Osteocyte (in vitro differentiated cells): ENCODE measurements at regions not wholly inside any gene's neighbourhood (a gene's known extent, or its start where the extent isn't known, plus 50 kb on each side); places are given as distances from the start of the nearest gene placed in this dataset.
"Not testable (repeated sequence)": the region's sequence is repeated elsewhere in the genome, so short reads cannot be mapped to it uniquely, and the experiment has no call there.

Experiments used
- DNase-seq: peaks from one replicate; pipeline ENCODE4 v3.0.0; 2021; ENCODE audit warnings: mixed read lengths; ENCODE audit not compliant: unreplicated experiment; ENCODE audit errors: extremely low spot score
- H3K27ac Mint-ChIP-seq: one replicate; pipeline ENCODE4 v1.8.0; 2021; ENCODE audit warnings: mild to moderate bottlenecking, mixed read lengths; ENCODE audit not compliant: unreplicated experiment
- H3K27me3 Mint-ChIP-seq: one replicate; pipeline ENCODE4 v1.8.0; 2021; ENCODE audit warnings: mixed read lengths; ENCODE audit not compliant: unreplicated experiment
- H3K36me3 Mint-ChIP-seq: one replicate; pipeline ENCODE4 v1.8.0; 2021; ENCODE audit warnings: mixed read lengths; ENCODE audit not compliant: unreplicated experiment
- H3K4me1 Mint-ChIP-seq: one replicate; pipeline ENCODE4 v1.8.0; 2021; ENCODE audit warnings: mixed read lengths; ENCODE audit not compliant: unreplicated experiment
- H3K4me3 Mint-ChIP-seq: one replicate; pipeline ENCODE4 v1.8.0; 2021; ENCODE audit warnings: mild to moderate bottlenecking, moderate library complexity, mixed read lengths; ENCODE audit not compliant: unreplicated experiment
- H3K9me3 Mint-ChIP-seq: one replicate; pipeline ENCODE4 v1.8.0; 2021; ENCODE audit warnings: mixed read lengths; ENCODE audit not compliant: unreplicated experiment
- CTCF ChIP-seq: fragments of 200-600 bp; sonication (generic); IDR thresholded peaks from 2 replicates; pipeline ENCODE4 v1.5.0; 2021; ENCODE audit warnings: antibody characterized with exemption, mild to moderate bottlenecking, moderate library complexity

DNA sequence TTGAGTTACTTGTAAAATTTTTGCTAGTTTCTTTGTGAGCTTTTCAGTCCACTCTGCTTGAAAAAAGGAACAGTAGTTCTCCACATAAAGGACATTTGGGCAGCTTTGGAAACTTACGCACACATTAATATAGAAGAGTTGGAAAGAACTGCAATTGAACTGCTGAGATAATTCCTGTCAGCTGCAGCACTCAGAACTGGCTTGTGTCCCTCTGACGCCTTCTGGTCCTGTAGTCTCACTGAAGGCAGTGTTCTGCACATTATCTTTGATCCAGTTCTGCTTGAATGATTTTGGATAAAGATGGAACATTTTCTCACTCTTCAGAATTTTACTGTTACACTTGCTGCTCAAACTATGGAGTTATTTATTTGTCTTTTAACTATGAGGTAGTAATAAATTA lies 901.9 kb downstream of the OTOL1 start:
- DNase-seq, result no peak
- Mint-ChIP-seq H3K27me3 (no peaks in the 10 kb centered on the region), H3K36me3 (peaks cover 6% of the 10 kb centered on the region), H3K4me3 (no peak overlapping the region), H3K4me1 (no peaks in the 10 kb centered on the region), H3K27ac (no peak overlapping the region), H3K9me3 (peaks cover 15% of the 10 kb centered on the region)
- no peak for TF ChIP-seq CTCF

- Mint-ChIP-seq H3K27me3 (no peaks in the 10 kb centered on the region), H3K36me3 (no peaks in the 10 kb centered on the region), H3K4me3 (no peak overlapping the region), H3K4me1 (no peaks in the 10 kb centered on the region), H3K27ac (no peak overlapping the region), H3K9me3 (peaks cover 12% of the 10 kb centered on the region)
- DNase-seq, result no peak
- peak; percentile 15 for TF ChIP-seq CTCF
These were observed 904.1 kb downstream of the OTOL1 start for GRCh38 chr3:162400697-162401096.

- not testable (repeated sequence) for DNase-seq, H3K4me3 Mint-ChIP-seq, H3K36me3 Mint-ChIP-seq, H3K27me3 Mint-ChIP-seq, H3K4me1 Mint-ChIP-seq, H3K9me3 Mint-ChIP-seq, H3K27ac Mint-ChIP-seq
These were observed 914.9 kb downstream of the OTOL1 start for GRCh38 chr3:162411556-162411955.

GRCh38 chr3:162421721-162422120 lies 925.1 kb downstream of the OTOL1 start:
- TF ChIP-seq CTCF, result no peak
- Mint-ChIP-seq H3K27ac (no peak overlapping the region), H3K27me3 (no peaks in the 10 kb centered on the region), H3K4me3 (no peak overlapping the region), H3K36me3 (no peaks in the 10 kb centered on the region), H3K9me3 (no peaks in the 10 kb centered on the region), H3K4me1 (no peaks in the 10 kb centered on the region)
- no peak for DNase-seq

- peaks cover 4% of the 10 kb centered on the region for H3K36me3 Mint-ChIP-seq
- TF ChIP-seq CTCF, result no peak
- peaks cover 20% of the 10 kb centered on the region for H3K9me3 Mint-ChIP-seq
- H3K4me3 Mint-ChIP-seq, result no peak overlapping the region
- H3K4me1 Mint-ChIP-seq, result no peaks in the 10 kb centered on the region
- H3K27ac Mint-ChIP-seq, result no peak overlapping the region
- no peak for DNase-seq
- no peaks in the 10 kb centered on the region for H3K27me3 Mint-ChIP-seq
These were observed 931.6 kb downstream of the OTOL1 start for GRCh38 chr3:162428192-162428591.

DNA sequence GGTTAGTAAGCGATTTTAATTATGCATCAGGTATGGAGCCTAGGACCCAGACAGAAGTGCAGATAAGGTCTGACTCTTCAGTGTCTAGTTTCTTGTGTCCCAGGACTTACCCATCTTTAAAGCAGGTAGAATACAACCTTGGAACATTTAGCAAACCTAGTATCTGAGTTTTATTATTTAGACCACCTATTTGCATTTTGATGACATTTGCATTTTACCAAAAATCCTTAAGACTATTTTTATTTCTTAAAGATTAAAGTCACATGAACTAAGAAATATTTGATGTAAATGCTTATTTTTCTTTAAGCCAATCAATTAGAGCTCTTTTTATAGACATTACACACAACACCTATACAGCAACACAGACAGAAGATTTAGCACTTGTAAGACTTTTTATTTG lies 939.1 kb downstream of the OTOL1 start:
- Mint-ChIP-seq H3K27me3 (no peaks in the 10 kb centered on the region), H3K36me3 (peaks cover 3% of the 10 kb centered on the region), H3K9me3 (peaks cover 23% of the 10 kb centered on the region), H3K4me3 (no peak overlapping the region), H3K27ac (no peak overlapping the region), H3K4me1 (no peaks in the 10 kb centered on the region)
- no peak for TF ChIP-seq CTCF
- DNase-seq, result no peak
